ENCODE measurements at regions not wholly inside any gene's neighbourhood (a gene's known extent, or its start where the extent isn't known, plus 50 kb on each side); places are given as distances from the start of the nearest gene placed in this dataset.

- TF ChIP-seq ZNF175 (tag by site-specific recombination; IDR thresholded peaks at IDR 0.05) (no peak), CTCF (tag by site-specific recombination; IDR thresholded peaks at IDR 0.05) (no peak), ZNF518A (tag by site-specific recombination; conservative IDR thresholded peaks at IDR 0.05; ENCODE audit: low read depth) (no peak), BCL11A (tag by site-specific recombination; IDR thresholded peaks at IDR 0.05; ENCODE audit: low read depth) (no peak), ZNF324 (tag by site-specific recombination; IDR thresholded peaks at IDR 0.05) (no peak), ZNF248 (tag by site-specific recombination; IDR thresholded peaks at IDR 0.05) (no peak), KLF17 (tag by site-specific recombination; IDR thresholded peaks at IDR 0.05) (no peak)
Observed at GRCh38 chr7:106424476-106425016, 139.8 kb upstream of the NAMPT start.
